C4-2B (cell line): ENCODE measurements at regions not wholly inside any gene's neighbourhood (a gene's known extent, or its start where the extent isn't known, plus 50 kb on each side); places are given as distances from the start of the nearest gene placed in this dataset.

Experiments
- H3K27ac ChIP-seq: fragments of 450-650 bp; 2 replicates; pipeline ENCODE4 v1.5.1; 2017
- ZFX ChIP-seq: fragments of 450-650 bp; IDR thresholded peaks from 2 replicates; pipeline ENCODE4 v1.6.1; 2017
- TF ChIP-seq, protein P1 (sequence below): fragments of 450-650 bp; conservative IDR thresholded peaks from 2 replicates; pipeline ENCODE4 v1.5.1; 2017; ENCODE audit warnings: mild to moderate bottlenecking

DNA sequence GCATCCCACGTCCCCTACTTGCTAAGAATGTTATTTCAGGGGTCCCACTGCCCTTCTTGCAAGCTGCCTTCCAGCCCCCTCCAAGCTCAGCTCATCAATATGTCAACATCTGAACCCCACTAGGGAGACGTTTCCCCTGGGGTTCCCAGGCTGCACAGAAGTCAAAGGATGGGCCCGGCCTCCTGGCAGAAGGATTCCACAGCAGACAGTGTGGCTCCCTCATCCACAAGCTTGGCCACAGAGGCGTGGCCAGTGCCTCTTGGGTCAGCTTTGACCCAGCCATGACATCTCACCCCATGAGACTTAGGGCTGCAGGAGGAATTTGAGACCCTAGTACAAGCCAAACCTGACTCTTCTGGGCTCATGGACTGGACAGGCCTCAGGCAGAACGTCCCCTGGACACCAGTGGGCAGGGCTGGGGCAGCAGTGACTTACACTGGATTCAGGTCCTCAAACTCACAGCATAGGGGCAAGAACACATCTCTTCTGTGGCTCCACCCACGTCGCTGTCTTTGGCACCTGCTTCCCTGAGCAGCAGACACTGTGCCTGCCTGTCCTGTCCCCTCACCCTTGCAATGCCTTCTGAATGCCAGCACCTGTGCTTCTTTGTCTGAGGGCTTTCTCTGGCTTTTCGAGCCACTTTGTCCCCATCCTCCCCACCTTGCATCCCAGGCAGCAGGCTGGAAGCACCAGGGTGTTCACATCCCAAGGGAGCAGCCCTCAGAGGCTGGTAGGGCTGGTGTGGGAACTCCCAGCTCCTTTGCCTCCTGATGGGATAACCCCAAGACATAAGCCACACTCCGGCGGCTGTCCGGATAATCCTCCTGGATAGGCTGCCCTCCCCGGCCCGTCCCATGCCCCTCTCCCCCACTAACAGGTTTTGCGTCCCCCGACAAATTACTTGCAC is 56.0 kb upstream of the ENPP7 start:
- TF ChIP-seq, protein P1, sequence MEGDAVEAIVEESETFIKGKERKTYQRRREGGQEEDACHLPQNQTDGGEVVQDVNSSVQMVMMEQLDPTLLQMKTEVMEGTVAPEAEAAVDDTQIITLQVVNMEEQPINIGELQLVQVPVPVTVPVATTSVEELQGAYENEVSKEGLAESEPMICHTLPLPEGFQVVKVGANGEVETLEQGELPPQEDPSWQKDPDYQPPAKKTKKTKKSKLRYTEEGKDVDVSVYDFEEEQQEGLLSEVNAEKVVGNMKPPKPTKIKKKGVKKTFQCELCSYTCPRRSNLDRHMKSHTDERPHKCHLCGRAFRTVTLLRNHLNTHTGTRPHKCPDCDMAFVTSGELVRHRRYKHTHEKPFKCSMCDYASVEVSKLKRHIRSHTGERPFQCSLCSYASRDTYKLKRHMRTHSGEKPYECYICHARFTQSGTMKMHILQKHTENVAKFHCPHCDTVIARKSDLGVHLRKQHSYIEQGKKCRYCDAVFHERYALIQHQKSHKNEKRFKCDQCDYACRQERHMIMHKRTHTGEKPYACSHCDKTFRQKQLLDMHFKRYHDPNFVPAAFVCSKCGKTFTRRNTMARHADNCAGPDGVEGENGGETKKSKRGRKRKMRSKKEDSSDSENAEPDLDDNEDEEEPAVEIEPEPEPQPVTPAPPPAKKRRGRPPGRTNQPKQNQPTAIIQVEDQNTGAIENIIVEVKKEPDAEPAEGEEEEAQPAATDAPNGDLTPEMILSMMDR = no peak
- TF ChIP-seq ZFX = no peak
- H3K27ac ChIP-seq = no peak overlapping the region

DNA sequence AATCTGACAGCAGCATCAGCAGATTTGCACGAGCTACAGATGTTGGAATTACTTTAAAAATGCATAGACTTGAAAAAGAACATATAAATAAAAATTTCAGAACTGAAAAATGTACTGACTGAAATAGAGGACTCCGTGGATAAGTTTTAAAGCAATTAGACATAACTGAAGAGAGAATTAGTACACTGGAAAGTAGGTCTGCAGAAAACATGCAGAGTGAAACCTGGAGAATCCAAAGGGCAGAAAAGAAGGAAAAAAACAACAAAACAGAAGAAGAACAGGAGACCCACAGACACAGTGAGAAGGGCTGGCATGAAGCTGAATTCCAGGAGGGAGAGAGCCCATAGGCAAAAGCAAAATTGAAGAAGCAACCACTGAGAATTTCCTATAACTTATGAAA is 57.2 kb upstream of the ENPP7 start:
- no peak overlapping the region for H3K27ac ChIP-seq
- no peak for TF ChIP-seq ZFX
- TF ChIP-seq, protein P1 = no peak

DNA sequence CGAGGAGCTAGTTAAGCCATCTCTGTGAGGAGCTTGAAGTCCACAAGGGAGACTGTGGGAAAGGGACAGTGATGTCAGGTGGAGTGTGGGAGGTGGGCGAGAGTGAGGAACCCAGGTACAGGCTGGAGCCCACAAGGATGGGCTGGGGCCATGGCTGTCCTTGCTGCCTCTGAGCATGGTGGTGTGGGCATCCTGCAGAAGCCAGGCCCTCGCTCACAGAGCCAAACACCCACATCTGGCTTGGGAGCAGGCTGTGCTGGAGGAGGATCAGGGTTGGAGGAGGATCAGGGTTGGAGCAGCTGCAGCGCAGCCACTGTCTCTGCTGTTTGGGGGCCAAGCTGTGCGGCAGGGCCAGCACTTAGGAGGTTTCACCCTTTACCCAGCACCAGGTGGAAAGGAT is 58.2 kb upstream of the ENPP7 start:
- TF ChIP-seq, protein P1 = no peak
- no peak for TF ChIP-seq ZFX

DNA sequence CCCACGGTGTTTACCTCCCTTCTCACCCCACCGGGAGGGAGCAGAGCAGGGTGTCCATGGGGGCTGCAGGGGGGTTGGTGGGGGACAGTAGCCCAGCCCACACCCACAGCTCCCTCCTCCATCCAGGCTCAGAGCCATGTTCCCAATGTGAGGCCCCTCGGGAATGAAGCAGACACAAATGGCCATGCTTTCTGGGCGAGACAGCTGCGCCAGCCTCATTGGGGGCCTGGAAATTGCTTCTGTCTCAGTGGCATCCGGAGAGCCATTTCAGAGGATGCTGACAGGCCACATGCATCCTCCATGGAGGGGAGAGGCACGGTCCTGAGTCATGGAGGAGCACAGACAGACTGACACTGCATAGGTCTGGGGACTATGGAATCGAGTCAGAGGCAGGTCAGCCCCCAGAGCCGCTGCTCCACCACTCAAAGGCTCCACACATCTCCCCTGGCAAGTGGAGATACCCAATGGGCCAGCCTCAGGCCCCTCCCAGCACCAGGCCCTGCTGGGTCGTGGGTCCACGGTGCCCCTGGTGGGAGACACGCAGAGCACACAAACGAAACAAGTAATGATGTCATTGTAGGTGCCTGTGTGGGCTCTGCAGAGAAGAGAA is 59.6 kb upstream of the ENPP7 start:
- H3K27ac ChIP-seq = no peak overlapping the region
- TF ChIP-seq, protein P1 = no peak
- TF ChIP-seq ZFX = no peak

More for the DNA sequence above, 58.2 kb upstream of the ENPP7 start:
- no peak overlapping the region for H3K27ac ChIP-seq

DNA sequence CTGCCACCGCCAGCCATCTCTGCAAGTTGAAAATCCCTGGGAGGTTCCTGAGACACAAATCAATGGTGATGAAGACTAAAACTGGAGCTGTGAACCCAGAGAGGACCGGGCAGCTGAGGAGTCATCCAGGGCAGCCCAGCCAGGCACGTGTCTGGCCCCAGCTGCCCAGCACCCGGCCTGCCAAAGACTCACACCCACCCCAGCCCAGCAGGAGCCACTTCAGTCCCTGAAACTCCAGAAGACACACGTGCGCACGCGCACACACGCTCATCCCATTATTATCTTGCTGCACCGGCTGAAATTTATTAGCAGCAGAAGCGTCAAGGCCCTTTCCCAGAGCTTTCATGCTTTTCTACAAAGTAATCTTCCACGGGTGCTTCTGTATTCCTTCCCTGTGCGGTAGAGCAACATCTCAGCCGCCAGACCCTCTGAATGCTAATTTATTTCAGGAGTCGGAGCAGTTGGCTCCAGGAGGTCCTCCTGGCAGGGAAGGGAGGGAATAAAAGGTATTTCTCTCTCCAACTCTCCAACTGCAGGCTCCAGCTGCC is 59.8 kb upstream of the RBFOX3 start:
- H3K27ac ChIP-seq = no peak overlapping the region
- TF ChIP-seq, protein P1 = no peak
- no peak for TF ChIP-seq ZFX

DNA sequence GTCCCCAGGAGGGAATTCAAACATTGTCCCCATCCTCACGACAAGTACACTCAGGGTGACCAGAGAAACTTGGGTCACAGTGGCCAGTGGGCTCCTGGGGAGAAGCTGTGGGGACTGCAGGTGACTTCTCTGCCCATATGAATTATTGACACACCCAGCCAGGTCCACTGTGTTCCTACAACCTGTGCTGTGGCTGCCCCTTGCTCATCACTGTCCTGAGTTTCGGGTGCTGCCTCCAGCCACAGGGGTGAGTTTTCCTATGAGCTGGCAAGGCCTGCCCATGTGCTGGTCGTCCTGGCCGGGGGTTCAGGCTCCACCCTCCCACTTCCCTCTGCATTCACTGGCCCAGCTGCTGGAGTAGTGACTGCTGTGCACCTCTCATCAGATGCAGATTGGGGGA is 59.0 kb upstream of the RBFOX3 start:
- TF ChIP-seq, protein P1 = no peak
- TF ChIP-seq ZFX = no peak
- no peak overlapping the region for H3K27ac ChIP-seq
